H1 (cell line): ENCODE measurements at regions not wholly inside any gene's neighbourhood (a gene's known extent, or its start where the extent isn't known, plus 50 kb on each side); places are given as distances from the start of the nearest gene placed in this dataset.

Experiments
- CBX5 ChIP-seq: fragments of 300-800, 300-1000 bp; sonication (generic); IDR thresholded peaks from 2 replicates; pipeline ENCODE4 v1.7.1; 2016; ENCODE audit warnings: antibody characterized with exemption, low read length, low read depth
- CHD7 ChIP-seq: fragments of 300-600 bp; sonication (generic); IDR thresholded peaks from 2 replicates; pipeline ENCODE4 v1.7.1; 2012; ENCODE audit warnings: low read length, moderate library complexity, mild to moderate bottlenecking, inconsistent platforms; ENCODE audit not compliant: insufficient replicate concordance
- CTCF ChIP-seq, 3 experiments: IDR thresholded peaks; 1 replicate in 2 of 3; 2 replicates in 1 of 3; pipeline versions ENCODE4 v1.5.1 to v1.6.1; 2011; ENCODE audit warnings: low read length in 3 of 3, mild to moderate bottlenecking in 3 of 3, inconsistent platforms in 2 of 3, low read depth in 1 of 3, moderate library complexity in 1 of 3; ENCODE audit not compliant: insufficient read depth in 1 of 3; ENCODE audit errors: control extremely low read depth in 1 of 3
- KDM5A ChIP-seq: fragments of 200-600 bp; IDR thresholded peaks from 2 replicates; pipeline ENCODE4 v1.7.1; 2012; ENCODE audit warnings: mild to moderate bottlenecking, low read length, inconsistent platforms, mixed read lengths
- MAX ChIP-seq: IDR thresholded peaks from 2 replicates; pipeline ENCODE4 v1.6.1; 2012; ENCODE audit warnings: inconsistent platforms
- NRF1 ChIP-seq: IDR thresholded peaks from 2 replicates; pipeline ENCODE4 v1.6.1; 2011; ENCODE audit warnings: mild to moderate bottlenecking, low read depth, low read length, improper control_type of control experiment
- POLR2A ChIP-seq, 2 experiments: IDR thresholded peaks; 1 replicate in 1 of 2; 2 replicates in 1 of 2; pipeline ENCODE4 v1.6.1; 2011; ENCODE audit warnings: low read depth in 2 of 2, low read length in 2 of 2, mild to moderate bottlenecking in 2 of 2; ENCODE audit errors: control extremely low read depth in 1 of 2
- SP1 ChIP-seq: IDR thresholded peaks from 2 replicates; pipeline ENCODE4 v1.6.1; 2011; ENCODE audit warnings: low read depth, low read length
- SUZ12 ChIP-seq: fragments of 200-600 bp; sonication (generic); IDR thresholded peaks from 2 replicates; pipeline ENCODE4 v1.6.1; 2012; ENCODE audit warnings: mild to moderate bottlenecking, inconsistent platforms, low read length, moderate library complexity, mixed read lengths

GRCh38 chr14:36394593-36394992, 74.2 kb upstream of the MBIP start (continued):
- no peak for TF ChIP-seq CHD7
- TF ChIP-seq MAX = no peak
- no peak for TF ChIP-seq CBX5
- no peak for TF ChIP-seq KDM5A
- no peak for TF ChIP-seq SP1
- TF ChIP-seq SUZ12 = no peak
- TF ChIP-seq NRF1 = no peak
- no peak for TF ChIP-seq CTCF (IDR thresholded peaks at IDR 0.05; ENCODE audit: control extremely low read depth in 1 of 3, insufficient read depth in 1 of 3, low read depth in 1 of 3, low read length in 3 of 3)
- TF ChIP-seq POLR2A (IDR thresholded peaks at IDR 0.05; ENCODE audit: control extremely low read depth in 1 of 2, low read depth in 2 of 2, low read length in 2 of 2) = no peak
